VCaP (cell line): ENCODE measurements at regions not wholly inside any gene's neighbourhood (a gene's known extent, or its start where the extent isn't known, plus 50 kb on each side); places are given as distances from the start of the nearest gene placed in this dataset.

Experiments used
- H3K27ac ChIP-seq: fragments of 450-650 bp; 2 replicates; pipeline ENCODE4 v1.5.1; 2017
- TF ChIP-seq, protein P1 (sequence below): fragments of 450-650 bp; conservative IDR thresholded peaks from 2 replicates; pipeline ENCODE4 v1.5.1; 2017; ENCODE audit warnings: mild to moderate bottlenecking, moderate library complexity

DNA sequence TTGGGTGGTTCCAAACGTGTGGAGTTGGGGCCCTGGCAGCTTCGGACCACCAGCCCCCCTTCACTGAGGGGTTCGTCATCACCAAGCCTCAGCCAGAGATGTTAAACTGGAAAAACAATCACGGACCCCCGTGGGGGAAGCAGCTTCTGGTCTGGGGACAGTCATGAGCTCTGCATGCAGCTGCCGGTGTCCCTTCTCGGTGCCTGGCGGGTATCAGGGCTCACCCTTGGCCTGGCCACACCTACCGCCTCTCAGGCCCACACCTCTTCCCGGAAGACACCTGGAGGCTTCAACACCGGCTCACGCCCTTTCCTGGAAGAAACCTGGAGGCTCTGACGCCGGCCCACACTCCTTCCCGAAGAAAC lies 77.8 kb upstream of the BHLHE23 start:
- H3K27ac ChIP-seq: no peak overlapping the region
- TF ChIP-seq, protein P1, sequence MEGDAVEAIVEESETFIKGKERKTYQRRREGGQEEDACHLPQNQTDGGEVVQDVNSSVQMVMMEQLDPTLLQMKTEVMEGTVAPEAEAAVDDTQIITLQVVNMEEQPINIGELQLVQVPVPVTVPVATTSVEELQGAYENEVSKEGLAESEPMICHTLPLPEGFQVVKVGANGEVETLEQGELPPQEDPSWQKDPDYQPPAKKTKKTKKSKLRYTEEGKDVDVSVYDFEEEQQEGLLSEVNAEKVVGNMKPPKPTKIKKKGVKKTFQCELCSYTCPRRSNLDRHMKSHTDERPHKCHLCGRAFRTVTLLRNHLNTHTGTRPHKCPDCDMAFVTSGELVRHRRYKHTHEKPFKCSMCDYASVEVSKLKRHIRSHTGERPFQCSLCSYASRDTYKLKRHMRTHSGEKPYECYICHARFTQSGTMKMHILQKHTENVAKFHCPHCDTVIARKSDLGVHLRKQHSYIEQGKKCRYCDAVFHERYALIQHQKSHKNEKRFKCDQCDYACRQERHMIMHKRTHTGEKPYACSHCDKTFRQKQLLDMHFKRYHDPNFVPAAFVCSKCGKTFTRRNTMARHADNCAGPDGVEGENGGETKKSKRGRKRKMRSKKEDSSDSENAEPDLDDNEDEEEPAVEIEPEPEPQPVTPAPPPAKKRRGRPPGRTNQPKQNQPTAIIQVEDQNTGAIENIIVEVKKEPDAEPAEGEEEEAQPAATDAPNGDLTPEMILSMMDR: no peak

DNA sequence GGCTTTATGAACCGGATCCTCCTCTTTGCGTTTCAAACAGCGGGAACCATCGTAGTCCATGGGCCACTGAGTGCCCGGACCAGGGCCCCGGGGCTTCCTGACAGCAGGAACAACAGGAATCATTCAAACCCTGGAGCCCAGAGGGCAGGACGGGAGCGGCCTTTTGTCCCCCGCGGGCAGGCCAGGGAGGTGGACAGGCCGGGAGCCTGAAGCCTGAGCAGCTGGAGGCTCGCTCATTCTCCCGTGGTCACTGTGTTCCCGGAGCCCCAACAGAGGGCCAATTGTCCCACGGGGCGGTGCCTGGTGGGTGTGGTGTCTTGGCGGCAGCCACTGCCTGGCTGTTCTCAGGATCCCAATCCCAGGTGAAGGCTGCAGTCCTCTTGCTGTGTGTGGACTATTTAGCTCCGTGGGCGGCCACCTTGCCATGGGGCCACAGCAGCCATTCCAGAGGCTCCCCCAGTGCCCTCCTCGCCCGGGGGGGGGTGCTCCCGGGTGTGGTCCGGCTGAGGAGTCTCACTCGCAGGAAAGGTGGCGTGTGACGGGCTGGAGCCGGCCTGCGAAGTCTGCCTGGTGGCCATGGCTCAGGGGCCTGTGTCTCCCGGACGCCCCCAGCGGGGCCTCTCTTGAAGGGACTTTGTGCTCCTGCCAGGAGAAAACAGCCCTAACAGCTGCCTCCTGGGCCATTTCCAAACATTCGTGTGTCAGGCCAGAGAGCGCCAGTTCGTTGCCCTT lies 77.2 kb upstream of the BHLHE23 start:
- TF ChIP-seq, protein P1: no peak

DNA sequence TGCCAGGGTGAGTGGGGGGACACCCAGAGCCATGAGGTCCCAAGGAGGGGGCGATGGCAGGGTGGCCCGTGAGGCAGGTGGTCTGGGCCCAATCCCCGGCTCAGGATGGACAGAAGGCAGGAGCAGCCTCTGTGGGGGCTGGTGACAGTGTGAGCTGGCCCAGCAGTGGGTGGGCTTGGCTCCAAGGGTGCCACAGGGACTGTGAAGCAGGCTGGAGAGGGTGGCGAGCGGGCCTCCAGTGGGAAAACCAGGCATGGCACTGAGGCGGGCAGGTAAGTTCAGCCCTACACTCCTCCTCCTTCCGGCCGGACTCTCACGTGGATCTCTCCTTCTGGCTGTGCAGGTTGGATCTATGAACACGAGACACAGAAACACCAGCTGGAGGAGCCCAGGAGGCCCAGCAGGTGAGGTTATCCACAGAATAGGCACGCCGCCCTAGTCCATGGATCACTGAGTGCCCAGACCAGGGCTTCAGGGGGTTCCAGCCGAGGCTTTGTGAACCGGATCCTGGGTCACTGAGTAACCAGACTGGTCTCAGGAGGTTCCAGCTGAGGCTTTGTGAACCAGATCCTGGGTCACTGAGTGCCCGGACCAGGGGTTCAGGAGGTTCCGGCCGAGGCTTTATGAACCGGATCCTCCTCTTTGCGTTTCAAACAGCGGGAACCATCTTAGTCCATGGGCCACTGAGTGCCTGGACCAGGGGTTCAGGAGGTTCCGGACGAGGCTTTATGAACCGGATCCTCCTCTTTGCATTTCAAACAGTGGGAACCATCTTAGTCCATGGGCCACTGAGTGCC lies 76.4 kb upstream of the BHLHE23 start:
- H3K27ac ChIP-seq: no peak overlapping the region
- TF ChIP-seq, protein P1: no peak

More for the DNA sequence above, 77.2 kb upstream of the BHLHE23 start:
- H3K27ac ChIP-seq: no peak overlapping the region

DNA sequence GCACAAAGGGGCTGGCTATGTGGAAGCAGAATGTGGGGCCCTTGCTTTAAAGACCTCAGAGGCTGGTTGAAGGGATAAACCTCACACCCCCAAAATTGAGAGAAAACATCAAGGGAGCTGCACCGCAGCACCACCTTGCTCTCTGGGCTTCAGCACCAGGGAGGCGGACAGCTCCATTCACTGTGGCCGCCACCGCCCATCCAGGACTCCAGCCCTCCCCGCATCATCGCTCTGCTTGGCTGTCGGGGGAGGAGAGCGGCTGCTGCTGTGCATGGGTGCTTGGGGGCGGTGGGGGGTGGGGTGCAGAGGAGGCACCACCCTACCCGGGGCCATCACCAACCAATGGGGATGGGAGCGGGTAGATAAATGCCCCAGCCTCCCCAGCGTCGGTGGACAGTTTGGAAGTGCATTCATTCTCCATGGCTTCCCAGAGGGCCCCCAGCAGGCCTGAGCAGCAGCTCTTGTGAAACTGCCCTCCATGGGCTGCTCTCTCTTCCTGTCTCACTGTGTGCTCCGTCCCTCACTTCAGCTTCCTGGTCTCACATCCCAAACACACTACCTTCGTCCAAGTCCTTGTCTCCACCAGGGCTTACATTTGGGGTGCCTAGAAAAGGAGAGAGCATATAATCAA lies 75.7 kb upstream of the BHLHE23 start:
- TF ChIP-seq, protein P1: no peak
- no peak overlapping the region for H3K27ac ChIP-seq

DNA sequence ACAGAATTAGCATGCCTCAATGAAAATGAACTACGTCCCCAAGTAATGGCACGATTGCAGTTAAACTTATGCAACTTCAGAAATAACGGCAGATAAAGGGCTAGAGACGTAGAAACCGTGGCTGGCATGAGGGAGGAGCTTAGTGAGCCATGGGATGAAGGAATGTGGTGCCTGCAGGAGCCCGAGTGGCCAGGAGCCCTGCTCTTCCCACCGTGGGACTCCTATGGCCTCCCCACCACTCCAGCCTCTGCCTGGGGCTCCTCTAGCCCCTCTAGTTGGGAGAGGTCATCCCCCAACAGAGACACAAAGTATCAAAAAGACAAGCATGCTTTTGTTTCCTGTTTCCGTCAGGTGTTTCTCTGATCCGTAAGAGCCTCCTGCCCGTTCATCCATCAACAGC lies 75.1 kb upstream of the BHLHE23 start:
- TF ChIP-seq, protein P1: no peak
- H3K27ac ChIP-seq: no peak overlapping the region

DNA sequence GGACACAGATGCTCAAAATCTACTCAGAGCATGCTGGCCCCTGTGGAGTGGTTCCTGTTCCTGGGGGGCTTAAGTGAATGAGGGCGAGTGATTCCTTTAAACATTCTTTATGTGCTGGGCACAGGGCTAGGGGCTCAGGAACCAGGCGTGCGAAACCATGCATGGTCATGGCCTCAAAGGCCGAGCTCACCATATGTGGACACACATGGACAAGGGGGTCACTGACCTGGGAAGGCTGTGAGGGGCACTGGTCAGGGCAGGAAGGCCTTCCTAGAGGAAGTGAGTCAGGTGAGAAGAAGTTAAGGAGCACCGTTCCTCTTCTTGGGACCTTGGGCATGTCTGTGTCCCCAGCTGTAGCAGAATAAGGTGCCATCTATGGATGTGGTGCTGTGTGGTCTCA lies 74.6 kb upstream of the BHLHE23 start:
- H3K27ac ChIP-seq: no peak overlapping the region
- TF ChIP-seq, protein P1: no peak

GRCh38 chr20:63080811-63081210 lies 74.0 kb upstream of the BHLHE23 start:
- TF ChIP-seq, protein P1: no peak
- no peak overlapping the region for H3K27ac ChIP-seq
